HUES6 (cell line): ENCODE measurements at regions not wholly inside any gene's neighbourhood (a gene's known extent, or its start where the extent isn't known, plus 50 kb on each side); places are given as distances from the start of the nearest gene placed in this dataset.

Experiments
- H3K27ac ChIP-seq: 2 replicates; pipeline ENCODE4 v1.7.0; 2013; ENCODE audit warnings: low read depth, mild to moderate bottlenecking, low read length, inconsistent platforms
- H3K27me3 ChIP-seq: 2 replicates; pipeline ENCODE4 v1.6.1; 2013; ENCODE audit warnings: low read length; ENCODE audit not compliant: control insufficient read depth, insufficient read depth
- H3K36me3 ChIP-seq: 2 replicates; pipeline ENCODE4 v1.6.1; 2013; ENCODE audit warnings: low read length; ENCODE audit not compliant: control insufficient read depth, insufficient read depth
- H3K4me1 ChIP-seq: 2 replicates; pipeline ENCODE4 v1.6.1; 2013; ENCODE audit warnings: low read length; ENCODE audit not compliant: control insufficient read depth, insufficient read depth
- H3K4me3 ChIP-seq: 2 replicates; pipeline ENCODE4 v1.5.1; 2013; ENCODE audit warnings: low read depth, low read length
- H3K9ac ChIP-seq: one replicate; pipeline ENCODE4 v1.6.1; 2013; ENCODE audit warnings: mild to moderate bottlenecking, low read length
- H3K9me3 ChIP-seq: 2 replicates; pipeline ENCODE4 v1.6.1; 2013; ENCODE audit warnings: low read depth, low read length; ENCODE audit not compliant: control insufficient read depth, insufficient read depth

DNA sequence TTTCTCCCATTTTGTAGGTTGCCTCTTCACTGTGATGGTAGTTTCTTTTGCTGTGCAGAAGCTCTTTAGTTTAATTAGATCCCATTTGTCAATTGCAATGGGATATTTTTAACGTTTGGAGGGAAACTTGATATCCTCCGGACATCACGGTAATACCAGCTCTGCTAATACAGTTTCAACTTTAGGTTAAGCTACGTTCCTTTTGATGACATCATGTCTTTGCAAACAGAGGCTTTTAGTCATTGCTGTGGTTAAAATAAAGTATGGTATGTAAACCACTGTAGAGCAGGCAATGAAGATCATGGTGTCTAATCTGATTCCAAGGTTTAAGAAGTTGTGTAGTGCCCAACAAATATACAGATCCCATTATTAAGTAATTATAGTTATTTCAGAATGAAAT is 168.0 kb upstream of the CHD6 start:
- H3K4me3 ChIP-seq, result no peak overlapping the region
- H3K36me3 ChIP-seq, result no peaks in the 10 kb centered on the region
- H3K27ac ChIP-seq, result no peak overlapping the region

DNA sequence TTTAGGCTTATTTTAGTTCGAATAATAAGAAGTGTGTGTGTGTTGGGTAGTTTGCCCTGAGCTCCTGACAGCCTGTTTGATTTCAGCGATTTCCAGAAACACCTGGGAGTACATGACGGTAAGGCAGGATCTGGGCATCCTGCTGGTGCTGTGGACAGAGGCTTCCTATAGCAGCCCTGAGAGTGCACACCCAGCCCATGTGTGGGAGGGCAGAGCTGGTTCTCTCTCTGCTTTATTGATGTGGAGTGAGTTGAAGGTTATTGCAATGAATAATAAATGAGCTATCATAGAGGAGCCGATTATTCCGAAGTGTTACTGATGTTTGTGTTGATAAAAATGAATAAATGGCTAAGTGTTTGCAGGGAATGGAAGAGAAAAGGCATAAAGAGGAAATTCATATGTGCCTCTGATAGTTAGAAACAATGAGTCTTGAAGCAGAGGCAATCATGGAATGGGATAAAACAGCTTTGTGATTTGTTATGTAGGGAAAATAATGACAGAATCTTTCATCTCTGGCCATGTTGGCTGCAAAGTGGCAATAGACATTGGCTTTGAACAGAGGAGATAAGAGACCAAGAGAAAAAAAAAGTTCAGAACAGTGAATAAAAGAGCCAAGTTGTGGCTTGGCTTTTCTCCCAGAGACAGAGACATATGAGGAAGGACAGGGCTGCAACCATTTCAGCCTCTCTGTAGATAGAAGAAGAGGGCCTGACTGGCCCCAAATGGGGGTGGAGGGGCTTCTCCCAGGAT is 166.2 kb upstream of the CHD6 start:
- no peaks in the 10 kb centered on the region for H3K9me3 ChIP-seq
- no peaks in the 10 kb centered on the region; the same call in 1 of the 2 replicates for H3K27me3 ChIP-seq
- no peaks in the 10 kb centered on the region for H3K36me3 ChIP-seq
- H3K4me1 ChIP-seq, result no peaks in the 10 kb centered on the region
- H3K9ac ChIP-seq, result no peak overlapping the region
- no peak overlapping the region for H3K27ac ChIP-seq
- no peak overlapping the region for H3K4me3 ChIP-seq

More for the DNA sequence above, 168.0 kb upstream of the CHD6 start:
- Histone ChIP-seq H3K9me3 (no peaks in the 10 kb centered on the region), H3K27me3 (no peaks in the 10 kb centered on the region; the same call in 1 of the 2 replicates), H3K9ac (no peak overlapping the region), H3K4me1 (no peaks in the 10 kb centered on the region)

DNA sequence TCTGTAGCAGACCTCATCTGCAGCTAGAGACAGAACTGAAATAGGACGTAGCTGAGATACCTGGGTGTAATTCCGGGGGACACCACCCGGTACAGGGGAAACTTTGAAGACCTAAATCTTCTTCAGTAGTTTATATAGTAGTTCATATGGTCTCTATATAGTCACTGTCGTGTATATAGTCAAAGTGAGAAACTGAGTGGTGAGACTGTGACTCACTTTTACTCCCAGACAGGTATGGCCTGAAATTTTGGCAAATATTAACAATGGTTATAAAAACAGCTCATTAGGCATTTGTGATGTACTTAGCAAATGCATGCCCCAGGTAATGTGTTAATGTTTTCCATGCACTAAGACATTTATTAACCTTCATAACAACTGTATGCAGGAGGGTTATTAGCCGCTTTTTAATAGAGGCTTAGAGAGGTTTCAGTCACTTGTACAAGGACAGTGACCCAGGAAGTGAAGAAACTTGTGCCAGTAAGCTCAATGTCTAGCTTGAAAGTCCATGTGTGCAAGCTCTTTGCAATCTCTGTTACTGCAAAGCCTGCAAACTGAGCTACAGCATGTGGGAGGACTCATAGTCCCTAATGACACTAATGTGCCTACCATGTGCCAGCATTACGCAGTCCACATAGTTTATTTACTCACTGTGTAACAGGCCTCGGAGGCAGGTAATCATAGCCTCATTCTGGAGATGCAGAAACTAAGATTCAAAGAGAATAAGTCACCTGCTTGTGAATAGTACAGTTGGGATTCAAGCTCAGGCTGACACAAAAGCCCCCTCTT is 165.4 kb upstream of the CHD6 start:
- Histone ChIP-seq H3K9ac (no peak overlapping the region), H3K9me3 (no peaks in the 10 kb centered on the region), H3K4me1 (no peaks in the 10 kb centered on the region), H3K27me3 (no peaks in the 10 kb centered on the region; the same call in 1 of the 2 replicates), H3K4me3 (no peak overlapping the region), H3K27ac (no peak overlapping the region), H3K36me3 (no peaks in the 10 kb centered on the region)

DNA sequence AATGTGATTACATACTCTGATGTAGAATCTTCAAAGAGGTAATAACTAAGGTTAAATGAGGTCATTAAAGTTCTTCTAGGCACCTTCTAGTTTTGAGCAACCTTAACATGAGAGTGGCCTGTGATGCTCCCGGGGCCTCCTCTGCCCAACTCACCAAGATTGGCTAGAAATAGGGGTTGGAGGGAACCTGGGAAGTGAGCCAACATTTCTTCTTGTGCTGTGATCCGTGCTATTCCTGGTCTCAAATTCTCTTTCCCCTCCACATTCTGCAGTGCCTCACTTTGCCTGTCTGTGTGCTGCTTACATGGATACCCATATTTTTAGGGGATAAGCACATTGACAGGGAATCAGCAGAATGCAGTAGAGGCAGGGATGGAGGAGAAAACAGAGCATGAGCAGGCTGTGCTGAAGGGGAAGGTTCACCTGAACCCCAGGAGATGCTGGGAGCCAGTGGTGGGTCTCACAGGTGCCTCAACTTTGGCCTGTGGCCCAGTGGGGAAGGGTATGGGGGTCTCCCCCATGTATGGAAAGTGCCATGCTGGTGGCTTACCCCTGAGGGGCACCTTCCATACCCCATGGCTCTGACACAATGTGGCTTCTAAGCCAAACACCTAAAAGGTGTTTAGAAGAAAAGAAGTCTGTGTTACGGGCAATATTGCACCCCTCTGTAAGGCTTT is 164.7 kb upstream of the CHD6 start:
- no peak overlapping the region for H3K27ac ChIP-seq
- no peaks in the 10 kb centered on the region for H3K9me3 ChIP-seq
- H3K4me3 ChIP-seq, result no peak overlapping the region
- no peak overlapping the region for H3K9ac ChIP-seq
- no peaks in the 10 kb centered on the region for H3K36me3 ChIP-seq
- no peaks in the 10 kb centered on the region; the same call in 1 of the 2 replicates for H3K27me3 ChIP-seq
- no peaks in the 10 kb centered on the region for H3K4me1 ChIP-seq

DNA sequence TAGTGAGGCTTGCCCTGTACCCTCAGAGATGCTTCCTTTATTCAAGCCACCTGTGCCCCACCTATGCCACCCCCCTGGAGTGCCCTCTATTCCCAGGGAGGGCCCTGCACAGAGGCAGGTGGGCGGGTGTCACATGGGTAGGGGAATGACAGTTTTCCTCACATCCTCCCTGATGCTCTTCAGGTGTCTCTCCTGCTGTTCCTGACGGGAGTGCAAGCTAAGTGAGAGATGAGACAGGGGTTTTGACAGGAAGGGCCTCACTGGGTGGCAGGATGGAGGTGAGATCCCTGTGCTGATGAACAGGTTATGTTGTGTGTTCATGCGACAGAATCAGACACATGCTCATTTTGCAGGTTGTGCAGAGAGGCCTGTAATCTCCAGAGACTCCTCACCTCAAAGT is 164.1 kb upstream of the CHD6 start:
- Histone ChIP-seq H3K27me3 (no peaks in the 10 kb centered on the region; the same call in 1 of the 2 replicates), H3K9me3 (no peaks in the 10 kb centered on the region), H3K9ac (no peak overlapping the region), H3K4me1 (no peaks in the 10 kb centered on the region), H3K36me3 (no peaks in the 10 kb centered on the region), H3K27ac (no peak overlapping the region), H3K4me3 (no peak overlapping the region)

DNA sequence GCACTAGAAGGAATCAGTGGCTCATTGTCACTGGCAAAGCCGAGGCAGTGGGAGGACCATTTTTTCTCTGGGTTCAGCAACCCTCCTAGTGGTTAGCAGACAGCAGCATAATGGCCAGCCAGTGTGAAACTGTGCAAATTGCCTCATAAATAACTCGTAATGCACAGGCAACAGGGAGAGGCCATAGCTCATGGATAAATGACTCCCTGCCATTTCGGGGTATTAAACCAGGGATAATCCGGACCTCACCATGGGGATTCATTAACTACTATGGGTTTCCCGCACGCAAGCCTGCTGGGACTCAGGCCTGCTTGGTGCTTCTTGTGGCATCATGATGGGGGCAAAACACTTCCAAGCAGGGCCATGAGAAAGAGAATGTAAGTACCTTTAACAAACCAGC is 158.2 kb upstream of the CHD6 start:
- Histone ChIP-seq H3K9me3 (no peaks in the 10 kb centered on the region), H3K27ac (no peak overlapping the region), H3K4me1 (no peaks in the 10 kb centered on the region), H3K27me3 (no peaks in the 10 kb centered on the region), H3K9ac (no peak overlapping the region), H3K36me3 (no peaks in the 10 kb centered on the region), H3K4me3 (no peak overlapping the region)

DNA sequence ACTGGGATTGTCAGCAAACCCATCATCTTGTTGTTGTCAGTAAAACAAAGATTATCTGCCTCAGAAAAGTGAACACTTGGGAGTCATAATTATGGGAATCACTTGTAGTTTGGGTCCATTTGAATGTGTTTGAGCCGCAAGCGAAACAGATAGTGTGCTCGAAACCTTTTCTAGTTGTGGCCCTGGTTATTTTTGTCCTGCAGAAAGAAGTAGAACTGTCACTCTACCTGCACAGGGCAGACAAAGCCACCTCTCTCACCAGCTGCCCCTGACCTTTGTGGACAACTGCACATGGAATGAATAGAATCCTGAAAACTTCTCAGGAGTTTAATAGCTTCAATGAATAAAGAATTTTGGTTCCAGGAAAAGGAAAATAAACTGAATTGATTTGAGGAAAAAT is 156.1 kb upstream of the CHD6 start:
- no peaks in the 10 kb centered on the region for H3K27me3 ChIP-seq
- H3K4me1 ChIP-seq, result peaks cover 12% of the 10 kb centered on the region
- no peaks in the 10 kb centered on the region for H3K9me3 ChIP-seq
- H3K36me3 ChIP-seq, result no peaks in the 10 kb centered on the region
- H3K4me3 ChIP-seq, result no peak overlapping the region
- H3K27ac ChIP-seq, result no peak overlapping the region
- H3K9ac ChIP-seq, result no peak overlapping the region

GRCh38 chr20:41770965-41771364 is 152.8 kb upstream of the CHD6 start:
- no peak overlapping the region for H3K4me3 ChIP-seq
- peaks cover 12% of the 10 kb centered on the region for H3K4me1 ChIP-seq
- no peak overlapping the region for H3K9ac ChIP-seq
- no peaks in the 10 kb centered on the region for H3K9me3 ChIP-seq
- H3K36me3 ChIP-seq, result no peaks in the 10 kb centered on the region
- H3K27me3 ChIP-seq, result no peaks in the 10 kb centered on the region
- H3K27ac ChIP-seq, result no peak overlapping the region

GRCh38 chr20:41770427-41770826 is 152.2 kb upstream of the CHD6 start:
- Histone ChIP-seq H3K4me1 (peaks cover 12% of the 10 kb centered on the region), H3K36me3 (no peaks in the 10 kb centered on the region), H3K9me3 (no peaks in the 10 kb centered on the region), H3K4me3 (no peak overlapping the region), H3K27me3 (no peaks in the 10 kb centered on the region), H3K27ac (no peak overlapping the region), H3K9ac (no peak overlapping the region)

DNA sequence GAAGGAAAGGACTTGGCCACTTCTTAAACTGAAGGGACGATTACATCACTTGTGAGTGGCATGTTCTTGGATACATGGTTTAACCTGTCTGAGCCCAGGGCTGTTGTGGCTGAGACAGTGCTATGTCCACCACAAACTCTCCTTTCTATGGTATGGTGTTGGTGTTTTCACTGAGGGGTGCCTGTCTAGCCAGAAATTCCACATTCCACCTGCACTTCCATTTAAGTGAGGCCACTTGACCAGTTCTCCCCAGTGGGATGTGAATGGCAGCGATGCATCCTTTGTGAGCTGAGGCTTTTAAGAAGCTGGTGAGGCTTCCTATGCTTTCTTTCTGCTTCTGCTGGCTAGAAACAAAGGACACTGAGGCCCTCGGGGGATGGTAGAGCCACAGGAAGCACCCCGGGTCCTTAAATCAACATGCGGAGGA is 151.4 kb upstream of the CHD6 start:
- Histone ChIP-seq H3K9ac (no peak overlapping the region), H3K27ac (no peak overlapping the region)

GRCh38 chr20:41750137-41750536 is 132.0 kb upstream of the CHD6 start:
- Histone ChIP-seq H3K9ac (no peak overlapping the region), H3K36me3 (no peaks in the 10 kb centered on the region), H3K4me1 (no peaks in the 10 kb centered on the region), H3K4me3 (no peak overlapping the region), H3K27me3 (no peaks in the 10 kb centered on the region), H3K9me3 (no peaks in the 10 kb centered on the region), H3K27ac (no peak overlapping the region)

More for the DNA sequence above, 151.4 kb upstream of the CHD6 start:
- no peaks in the 10 kb centered on the region for H3K36me3 ChIP-seq
- peaks cover 12% of the 10 kb centered on the region for H3K4me1 ChIP-seq
- H3K27me3 ChIP-seq, result no peaks in the 10 kb centered on the region
- no peak overlapping the region for H3K4me3 ChIP-seq
- no peaks in the 10 kb centered on the region for H3K9me3 ChIP-seq
